SK-N-MC (cell line): ENCODE measurements at regions not wholly inside any gene's neighbourhood (a gene's known extent, or its start where the extent isn't known, plus 50 kb on each side); places are given as distances from the start of the nearest gene placed in this dataset.
"Not testable (repeated sequence)": the region's sequence is repeated elsewhere in the genome, so short reads cannot be mapped to it uniquely, and the experiment has no call there.

Experiments used
- DNase-seq: peaks from one replicate; pipeline ENCODE4 v3.0.0-alpha.2; 2011; ENCODE audit warnings: low read depth, low spot score
- H3K27ac ChIP-seq: fragments of 200-600 bp; sonication (generic); 2 replicates; pipeline ENCODE4 v1.5.1; 2016; ENCODE audit warnings: mixed run types
- H3K36me3 ChIP-seq: fragments of 200-600 bp; sonication (generic); 2 replicates; pipeline ENCODE4 v1.6.1; 2017; ENCODE audit warnings: antibody characterized with exemption, low read length, mixed read lengths; ENCODE audit not compliant: insufficient read depth
- H3K4me3 ChIP-seq: fragments of 200-600 bp; sonication (generic); 2 replicates; pipeline ENCODE4 v1.5.1; 2016
- H3K9ac ChIP-seq: fragments of 200-600 bp; sonication (generic); 2 replicates; pipeline ENCODE4 v1.8.0; 2017; ENCODE audit warnings: mixed run types, mixed read lengths; ENCODE audit not compliant: insufficient read length
- H3K9me3 ChIP-seq: fragments of 200-600 bp; sonication (generic); 2 replicates; pipeline ENCODE4 v1.6.1; 2017; ENCODE audit warnings: low read depth, mild to moderate bottlenecking, antibody characterized with exemption, low read length, moderate library complexity, mixed read lengths
- EZH2 ChIP-seq: fragments of 200-600 bp; sonication (generic); IDR thresholded peaks from one replicate; pipeline ENCODE4 v1.6.1; 2017; ENCODE audit warnings: antibody characterized with exemption
- FOXP2 ChIP-seq: optimal IDR thresholded peaks from 2 replicates; pipeline ENCODE3; 2011; ENCODE audit warnings: mild to moderate bottlenecking, moderate library complexity; ENCODE audit not compliant: insufficient read depth; ENCODE audit errors: extremely low read length, control extremely low read depth
- POLR2AphosphoS5 ChIP-seq: IDR thresholded peaks from 2 replicates; pipeline ENCODE4 v1.6.1; 2012; ENCODE audit warnings: mild to moderate bottlenecking, low read depth, low read length, borderline replicate concordance

- Histone ChIP-seq H3K36me3 (no peaks in the 10 kb centered on the region), H3K9me3 (no peaks in the 10 kb centered on the region), H3K4me3 (no peak overlapping the region), H3K27ac (no peak overlapping the region), H3K9ac (no peak overlapping the region)
- no peak for DNase-seq
- TF ChIP-seq POLR2AphosphoS5: no peak
- TF ChIP-seq EZH2: no peak
- no peak for TF ChIP-seq FOXP2
Measured at GRCh38 chr14:58987591-58987990, 200.9 kb upstream of the DAAM1 start.

GRCh38 chr14:58992935-58993334 lies 195.5 kb upstream of the DAAM1 start:
- Histone ChIP-seq H3K9ac (no peak overlapping the region), H3K27ac (no peak overlapping the region), H3K36me3 (no peaks in the 10 kb centered on the region), H3K9me3 (no peaks in the 10 kb centered on the region), H3K4me3 (no peak overlapping the region)
- TF ChIP-seq FOXP2 (no peak), POLR2AphosphoS5 (no peak), EZH2 (no peak)
- DNase-seq: no peak

GRCh38 chr14:58994130-58994529 lies 194.3 kb upstream of the DAAM1 start:
- H3K27ac ChIP-seq: no peak overlapping the region
- H3K4me3 ChIP-seq: no peak overlapping the region
- DNase-seq: no peak
- no peaks in the 10 kb centered on the region for H3K36me3 ChIP-seq
- H3K9me3 ChIP-seq: no peaks in the 10 kb centered on the region
- no peak for TF ChIP-seq FOXP2
- TF ChIP-seq POLR2AphosphoS5: no peak
- TF ChIP-seq EZH2: no peak
- no peak overlapping the region for H3K9ac ChIP-seq

GRCh38 chr14:59004012-59004411 lies 184.5 kb upstream of the DAAM1 start:
- no peaks in the 10 kb centered on the region for H3K36me3 ChIP-seq
- H3K9ac ChIP-seq: no peak overlapping the region
- H3K4me3 ChIP-seq: no peak overlapping the region
- DNase-seq: no peak
- no peak overlapping the region for H3K27ac ChIP-seq
- no peaks in the 10 kb centered on the region for H3K9me3 ChIP-seq
- TF ChIP-seq POLR2AphosphoS5 (no peak), FOXP2 (no peak), EZH2 (no peak)

- not testable (repeated sequence) for H3K9ac ChIP-seq, DNase-seq, H3K27ac ChIP-seq, H3K36me3 ChIP-seq, H3K4me3 ChIP-seq, H3K9me3 ChIP-seq
Measured at GRCh38 chr14:59006179-59006578, 182.3 kb upstream of the DAAM1 start.

GRCh38 chr14:59009967-59010366 lies 178.5 kb upstream of the DAAM1 start:
- Histone ChIP-seq H3K4me3 (no peak overlapping the region), H3K9me3 (no peaks in the 10 kb centered on the region), H3K27ac (no peak overlapping the region), H3K9ac (no peak overlapping the region), H3K36me3 (no peaks in the 10 kb centered on the region)
- no peak for TF ChIP-seq POLR2AphosphoS5
- no peak for TF ChIP-seq FOXP2
- TF ChIP-seq EZH2: no peak
- no peak for DNase-seq

GRCh38 chr14:59013672-59014298 lies 174.7 kb upstream of the DAAM1 start:
- no peak overlapping the region for H3K27ac ChIP-seq
- no peak overlapping the region for H3K4me3 ChIP-seq
- no peak for DNase-seq
- no peaks in the 10 kb centered on the region for H3K36me3 ChIP-seq
- TF ChIP-seq EZH2 (no peak), POLR2AphosphoS5 (no peak), FOXP2 (no peak)
- H3K9me3 ChIP-seq: no peaks in the 10 kb centered on the region
- no peak overlapping the region for H3K9ac ChIP-seq

- H3K9me3 ChIP-seq: no peaks in the 10 kb centered on the region
- H3K9ac ChIP-seq: no peak overlapping the region
- TF ChIP-seq EZH2: no peak
- TF ChIP-seq POLR2AphosphoS5: no peak
- no peak for TF ChIP-seq FOXP2
- no peak overlapping the region for H3K4me3 ChIP-seq
- no peak overlapping the region for H3K27ac ChIP-seq
- no peaks in the 10 kb centered on the region for H3K36me3 ChIP-seq
- no peak for DNase-seq
Measured at GRCh38 chr14:59015482-59015881, 173.0 kb upstream of the DAAM1 start.

- H3K4me3 ChIP-seq: no peak overlapping the region
- no peak overlapping the region for H3K27ac ChIP-seq
- TF ChIP-seq POLR2AphosphoS5: no peak
- TF ChIP-seq FOXP2: no peak
- no peak for TF ChIP-seq EZH2
- DNase-seq: no peak
- no peak overlapping the region for H3K9ac ChIP-seq
- H3K9me3 ChIP-seq: no peaks in the 10 kb centered on the region
- no peaks in the 10 kb centered on the region for H3K36me3 ChIP-seq
Measured at GRCh38 chr14:59017285-59017965, 171.0 kb upstream of the DAAM1 start.
